H9 (cell line): ENCODE measurements at regions not wholly inside any gene's neighbourhood (a gene's known extent, or its start where the extent isn't known, plus 50 kb on each side); places are given as distances from the start of the nearest gene placed in this dataset.

Source experiments
- DNase-seq: peaks from one replicate; pipeline ENCODE4 v3.0.0-alpha.2; 2017
- H2AFZ ChIP-seq: one replicate; pipeline ENCODE4 v1.6.1; 2013; ENCODE audit warnings: mild to moderate bottlenecking, low read length, control low read depth, moderate library complexity
- H2AK5ac ChIP-seq: 2 replicates; pipeline ENCODE4 v1.6.1; 2013; ENCODE audit warnings: low read length, control low read depth, mixed read lengths; ENCODE audit not compliant: insufficient read length
- H2BK120ac ChIP-seq: one replicate; pipeline ENCODE4 v1.6.1; 2013; ENCODE audit warnings: low read depth, mild to moderate bottlenecking, low read length, control low read depth, inconsistent platforms; ENCODE audit not compliant: poor library complexity, severe bottlenecking
- H2BK12ac ChIP-seq: 2 replicates; pipeline ENCODE4 v1.6.1; 2013; ENCODE audit warnings: low read length, control low read depth, mixed read lengths, low read depth; ENCODE audit not compliant: insufficient read length
- H2BK15ac ChIP-seq: 2 replicates; pipeline ENCODE4 v1.6.1; 2013; ENCODE audit warnings: low read depth, low read length, control low read depth
- H2BK20ac ChIP-seq: one replicate; pipeline ENCODE4 v1.6.1; 2013; ENCODE audit warnings: low read depth, mild to moderate bottlenecking, low read length, control low read depth, inconsistent platforms; ENCODE audit not compliant: poor library complexity, severe bottlenecking
- H2BK5ac ChIP-seq: 2 replicates; pipeline ENCODE4 v1.6.1; 2013; ENCODE audit warnings: low read length, control low read depth, mixed read lengths; ENCODE audit not compliant: insufficient read length
- H3K14ac ChIP-seq: 2 replicates; pipeline ENCODE4 v1.6.1; 2013; ENCODE audit warnings: low read length, control low read depth; ENCODE audit not compliant: insufficient read depth
- H3K18ac ChIP-seq: 2 replicates; pipeline ENCODE4 v1.6.1; 2013; ENCODE audit warnings: low read depth, mild to moderate bottlenecking, mixed read lengths, low read length, control low read depth; ENCODE audit not compliant: insufficient read length
- H3K23ac ChIP-seq: 2 replicates; pipeline ENCODE4 v1.6.1; 2013; ENCODE audit warnings: low read length, control low read depth, mixed read lengths, low read depth; ENCODE audit not compliant: insufficient read length
- H3K23me2 ChIP-seq: 2 replicates; pipeline ENCODE4 v1.6.1; 2013; ENCODE audit warnings: low read depth, mild to moderate bottlenecking, mixed read lengths, low read length, control low read depth; ENCODE audit not compliant: insufficient read length, poor library complexity, severe bottlenecking
- H3K27ac ChIP-seq: 2 replicates; pipeline ENCODE4 v1.5.1; 2013; ENCODE audit warnings: low read length, control low read depth, mixed read lengths, low read depth; ENCODE audit not compliant: insufficient read length
- H3K27me3 ChIP-seq: 2 replicates; pipeline ENCODE4 v1.6.1; 2013; ENCODE audit warnings: low read length, control low read depth, inconsistent platforms; ENCODE audit not compliant: insufficient read depth
- H3K4ac ChIP-seq: 2 replicates; pipeline ENCODE4 v1.6.1; 2013; ENCODE audit warnings: low read depth, mild to moderate bottlenecking, control low read depth, inconsistent platforms, low read length, moderate library complexity
- H3K4me1 ChIP-seq: 2 replicates; pipeline ENCODE4 v1.6.1; 2013; ENCODE audit warnings: low read length, control low read depth, inconsistent platforms; ENCODE audit not compliant: insufficient read depth
- H3K4me2 ChIP-seq: 2 replicates; pipeline ENCODE4 v1.6.1; 2013; ENCODE audit warnings: low read length, control low read depth, mixed read lengths; ENCODE audit not compliant: insufficient read length, insufficient read depth
- H3K56ac ChIP-seq: 2 replicates; pipeline ENCODE4 v1.6.1; 2013; ENCODE audit warnings: low read depth, mild to moderate bottlenecking, mixed read lengths, low read length, control low read depth; ENCODE audit not compliant: insufficient read length
- H3K79me1 ChIP-seq: 2 replicates; pipeline ENCODE4 v1.6.1; 2013; ENCODE audit warnings: low read depth, mild to moderate bottlenecking, moderate library complexity, low read length, control low read depth, inconsistent platforms; ENCODE audit not compliant: insufficient read depth, poor library complexity, severe bottlenecking
- H3K79me2 ChIP-seq: 2 replicates; pipeline ENCODE4 v1.6.1; 2013; ENCODE audit warnings: low read length, control low read depth, inconsistent platforms; ENCODE audit not compliant: insufficient read depth
- H3K9ac ChIP-seq: 2 replicates; pipeline ENCODE4 v1.6.1; 2013; ENCODE audit warnings: low read length, control low read depth, mixed read lengths; ENCODE audit not compliant: insufficient read length; ENCODE audit errors: extremely low read depth
- H3K9me3 ChIP-seq: one replicate; pipeline ENCODE4 v1.6.1; 2013; ENCODE audit warnings: low read depth, low read length, inconsistent platforms; ENCODE audit not compliant: control insufficient read depth
- H3T11ph ChIP-seq: one replicate; pipeline ENCODE4 v1.6.1; 2013; ENCODE audit warnings: mild to moderate bottlenecking, low read length, control low read depth, inconsistent platforms
- H4K20me1 ChIP-seq: one replicate; pipeline ENCODE4 v1.6.1; 2013; ENCODE audit not compliant: control insufficient read depth, insufficient read length, insufficient read depth
- H4K5ac ChIP-seq: 2 replicates; pipeline ENCODE4 v1.6.1; 2013; ENCODE audit warnings: low read depth, mild to moderate bottlenecking, mixed read lengths, low read length, control low read depth; ENCODE audit not compliant: insufficient read length
- H4K8ac ChIP-seq: replicated peaks from 2 replicates; pipeline ENCODE4 v1.6.1; 2013; ENCODE audit warnings: low read length, control low read depth, mixed read lengths, low read depth; ENCODE audit not compliant: insufficient read length
- H4K91ac ChIP-seq: 2 replicates; pipeline ENCODE4 v1.6.1; 2013; ENCODE audit warnings: low read depth, mild to moderate bottlenecking, moderate library complexity, mixed read lengths, low read length, control low read depth; ENCODE audit not compliant: insufficient read length
- H3K27ac Mint-ChIP-seq, 3 experiments: 2 replicates in 2 of 3; 3 replicates in 1 of 3; pipeline ENCODE4 v1.8.0; 2020 to 2021; ENCODE audit warnings: mixed read lengths in 3 of 3, mild to moderate bottlenecking in 1 of 3, moderate library complexity in 1 of 3
- H3K27me3 Mint-ChIP-seq: 2 replicates; pipeline ENCODE4 v1.8.0; 2021; ENCODE audit warnings: low read depth, mild to moderate bottlenecking, moderate library complexity, mixed read lengths
- H3K36me3 Mint-ChIP-seq, 3 experiments: 2 replicates in 2 of 3; 3 replicates in 1 of 3; pipeline ENCODE4 v1.8.0; 2020 to 2021; ENCODE audit warnings: low read depth in 3 of 3, mixed read lengths in 3 of 3; ENCODE audit not compliant: insufficient read depth in 1 of 3
- H3K4me1 Mint-ChIP-seq, 2 experiments: 2 replicates each; pipeline ENCODE4 v1.8.0; 2020; ENCODE audit warnings: mixed read lengths in 2 of 2
- H3K4me3 Mint-ChIP-seq, 2 experiments: 2 replicates in 1 of 2; 3 replicates in 1 of 2; pipeline ENCODE4 v1.8.0; 2020 to 2021; ENCODE audit warnings: mild to moderate bottlenecking in 2 of 2, mixed read lengths in 2 of 2, moderate library complexity in 1 of 2
- H3K9me3 Mint-ChIP-seq, 2 experiments: 2 replicates in 1 of 2; 3 replicates in 1 of 2; pipeline ENCODE4 v1.8.0; 2020; ENCODE audit warnings: mild to moderate bottlenecking in 2 of 2, mixed read lengths in 2 of 2, moderate library complexity in 1 of 2
- WGBS: extraction: QIAGEN DNeasy Blood & Tissue Kit; methylation state at CpG from one replicate; pipeline ENCODE4 v1.1.7; 2013; ENCODE audit warnings: missing lambda C conversion rate, low lambda C conversion rate, mixed read lengths; ENCODE audit not compliant: insufficient read length; ENCODE audit errors: extremely low coverage; 5-methylcytosine and 5-hydroxymethylcytosine counted together
- TF ChIP-seq, protein P1 (sequence below): fragments of 200-600 bp; sonication (generic); conservative IDR thresholded peaks from 3 replicates; pipeline ENCODE4 v1.8.0; 2021; ENCODE audit warnings: antibody characterized with exemption, mild to moderate bottlenecking

DNA sequence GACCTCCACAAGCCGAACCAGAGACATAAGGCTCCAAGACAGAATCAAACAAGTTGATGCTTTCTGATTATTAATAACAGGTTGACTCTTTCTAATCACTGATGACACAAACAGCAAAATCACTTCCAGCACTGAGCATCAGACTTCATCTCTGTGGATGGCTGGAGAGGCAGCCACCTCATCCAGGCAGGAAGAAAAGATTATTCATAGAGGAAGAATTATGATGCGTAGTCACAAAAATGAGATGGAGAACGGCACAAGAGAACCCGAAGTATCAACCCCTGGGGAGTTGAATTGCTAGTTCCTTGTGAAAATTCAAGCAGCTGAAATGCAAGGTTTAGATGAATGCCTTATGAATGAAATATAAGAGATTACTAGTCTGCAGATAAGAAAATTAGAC lies 49.9 kb upstream of the LMCD1 start:
- no peak overlapping the region for H2AFZ ChIP-seq
- H2BK5ac ChIP-seq: no peak overlapping the region
- WGBS: no CpG with 5 or more reads among the region's 4 CpGs

More for the DNA sequence above, 49.9 kb upstream of the LMCD1 start:
- no peak overlapping the region for H3T11ph ChIP-seq
- H3K14ac ChIP-seq: no peak overlapping the region
- H3K9me3 ChIP-seq: no peaks in the 10 kb centered on the region
- DNase-seq: no peak
- H4K5ac ChIP-seq: no peak overlapping the region
- H3K79me2 ChIP-seq: no peaks in the 10 kb centered on the region
- no peak overlapping the region for H4K91ac ChIP-seq
- H3K9me3 Mint-ChIP-seq: peaks cover 0 to 2% of the 10 kb centered on the region in 2 experiments; a peak in 2 of 5 replicates
- H3K4ac ChIP-seq: no peak overlapping the region
- no peak overlapping the region for H2BK120ac ChIP-seq
- H3K23ac ChIP-seq: no peak overlapping the region
- H3K9ac ChIP-seq: no peak overlapping the region
- no peak overlapping the region for H2BK15ac ChIP-seq
- H3K27ac ChIP-seq: no peak overlapping the region
- peaks cover 13 to 16% of the 10 kb centered on the region in 2 experiments for H3K4me1 Mint-ChIP-seq
- H4K8ac ChIP-seq: no peak overlapping the region
- no peak overlapping the region for H2BK20ac ChIP-seq
- H2AK5ac ChIP-seq: no peak overlapping the region
- H3K56ac ChIP-seq: no peak overlapping the region
- no peaks in the 10 kb centered on the region for H3K27me3 ChIP-seq
- TF ChIP-seq, protein P1, sequence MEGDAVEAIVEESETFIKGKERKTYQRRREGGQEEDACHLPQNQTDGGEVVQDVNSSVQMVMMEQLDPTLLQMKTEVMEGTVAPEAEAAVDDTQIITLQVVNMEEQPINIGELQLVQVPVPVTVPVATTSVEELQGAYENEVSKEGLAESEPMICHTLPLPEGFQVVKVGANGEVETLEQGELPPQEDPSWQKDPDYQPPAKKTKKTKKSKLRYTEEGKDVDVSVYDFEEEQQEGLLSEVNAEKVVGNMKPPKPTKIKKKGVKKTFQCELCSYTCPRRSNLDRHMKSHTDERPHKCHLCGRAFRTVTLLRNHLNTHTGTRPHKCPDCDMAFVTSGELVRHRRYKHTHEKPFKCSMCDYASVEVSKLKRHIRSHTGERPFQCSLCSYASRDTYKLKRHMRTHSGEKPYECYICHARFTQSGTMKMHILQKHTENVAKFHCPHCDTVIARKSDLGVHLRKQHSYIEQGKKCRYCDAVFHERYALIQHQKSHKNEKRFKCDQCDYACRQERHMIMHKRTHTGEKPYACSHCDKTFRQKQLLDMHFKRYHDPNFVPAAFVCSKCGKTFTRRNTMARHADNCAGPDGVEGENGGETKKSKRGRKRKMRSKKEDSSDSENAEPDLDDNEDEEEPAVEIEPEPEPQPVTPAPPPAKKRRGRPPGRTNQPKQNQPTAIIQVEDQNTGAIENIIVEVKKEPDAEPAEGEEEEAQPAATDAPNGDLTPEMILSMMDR: no peak
- H3K27me3 Mint-ChIP-seq: peaks cover 7% of the 10 kb centered on the region
- no peaks in the 10 kb centered on the region for H3K23me2 ChIP-seq
- H3K4me1 ChIP-seq: peaks cover 5% of the 10 kb centered on the region; the same call in 1 of the 2 replicates
- H2BK12ac ChIP-seq: no peak overlapping the region
- H3K36me3 Mint-ChIP-seq: no peaks in the 10 kb centered on the region
- no peaks in the 10 kb centered on the region for H3K79me1 ChIP-seq
- H3K27ac Mint-ChIP-seq: no peak overlapping the region
- no peaks in the 10 kb centered on the region for H4K20me1 ChIP-seq
- no peak overlapping the region for H3K4me3 Mint-ChIP-seq
- H3K18ac ChIP-seq: no peak overlapping the region
- H3K4me2 ChIP-seq: no peak overlapping the region
